Naive thymus-derived CD8-positive, alpha-beta T cell (primary cell): ENCODE measurements at regions not wholly inside any gene's neighbourhood (a gene's known extent, or its start where the extent isn't known, plus 50 kb on each side); places are given as distances from the start of the nearest gene placed in this dataset.
A peak's percentile ranks its signal among the peaks of the same experiment; 100 is the strongest.

Experiments used
- ATAC-seq, 2 donors: fragments of 150-1000 bp; cut with Tn5 transposase in 1 of 2; sonication (Bioruptor Pico), chemical (Tn5 transposase) in 1 of 2; 1 replicate in 1 of 2; 2 replicates in 1 of 2; pipeline ENCODE4 v1.10.0; 2021; ENCODE audit warnings: mild to moderate bottlenecking in 2 of 2, moderate library complexity in 2 of 2
- POLR2A ChIA-PET: fragments of 350-600 bp; sonication (Branson Sonifier 250); formaldehyde crosslinking; loops from one replicate; lab custom pipeline; 2021; ENCODE audit warnings: antibody characterized with exemption; lab: Charles Lee
- DNase-seq, 10 donors: peaks; one replicate each; pipeline versions ENCODE4 v3.0.0 to v3.0.0-alpha.2; 2020 to 2022
- H3K27ac Mint-ChIP-seq, 10 donors: one replicate each; pipeline ENCODE4 v1.8.0; 2020 to 2022; ENCODE audit warnings: mild to moderate bottlenecking in 10 of 10, mixed read lengths in 10 of 10, moderate library complexity in 4 of 10, inconsistent platforms in 1 of 10
- H3K27me3 Mint-ChIP-seq, 5 donors: one replicate each; pipeline ENCODE4 v1.8.0; 2021 to 2022; ENCODE audit warnings: mixed read lengths in 5 of 5
- H3K36me3 Mint-ChIP-seq, 3 donors: one replicate each; pipeline ENCODE4 v1.8.0; 2020 to 2022; ENCODE audit warnings: mixed read lengths in 3 of 3, mild to moderate bottlenecking in 2 of 3, inconsistent platforms in 1 of 3
- H3K4me1 Mint-ChIP-seq, 4 donors: one replicate each; pipeline ENCODE4 v1.8.0; 2021 to 2022; ENCODE audit warnings: mixed read lengths in 4 of 4
- H3K4me3 Mint-ChIP-seq, 10 donors: one replicate each; pipeline ENCODE4 v1.8.0; 2020 to 2022; ENCODE audit warnings: mild to moderate bottlenecking in 10 of 10, mixed read lengths in 10 of 10, moderate library complexity in 6 of 10, inconsistent platforms in 1 of 10
- H3K9me3 Mint-ChIP-seq, 9 donors: one replicate each; pipeline ENCODE4 v1.8.0; 2020 to 2022; ENCODE audit warnings: mixed read lengths in 9 of 9, mild to moderate bottlenecking in 3 of 9, inconsistent platforms in 1 of 9, moderate library complexity in 1 of 9

DNA sequence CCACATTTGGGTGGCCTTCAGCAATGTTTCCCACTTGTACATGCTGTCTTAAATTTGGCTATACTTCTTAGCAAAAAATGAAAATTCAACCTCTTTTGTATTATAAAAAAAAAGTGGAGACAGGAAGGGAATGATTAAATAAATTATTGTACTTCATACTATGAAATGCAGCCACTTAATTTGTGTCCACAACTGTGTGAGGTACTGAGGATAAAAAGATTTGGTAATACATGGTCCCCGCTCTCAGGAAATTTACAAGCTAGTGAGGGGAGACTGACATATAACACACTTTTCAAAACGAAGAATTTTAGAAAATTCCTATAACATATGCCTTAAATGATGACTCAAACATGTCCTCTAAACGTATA lies 105.0 kb downstream of the HNRNPD start:
- POLR2A ChIA-PET, result interaction anchor here (0.9 to 1.2 kb wide), 3 partner anchors 15 to 161 kb away, joined by 3 to 6 read pairs (median 4); partner anchors contain the start of gene HNRNPDL
- peak in 1 of 2 donors; percentile 6 for ATAC-seq
- peaks cover 2 to 4% (median 3%) of the 10 kb centered on the region in 3 donors for H3K36me3 Mint-ChIP-seq
- H3K4me3 Mint-ChIP-seq, result peak overlapping the region in 1 of 10 donors; percentile 35
- H3K27ac Mint-ChIP-seq, result no peak overlapping the region
- H3K4me1 Mint-ChIP-seq, result peaks cover 12 to 36% (median 16%) of the 10 kb centered on the region in 4 donors
- peaks cover 0 to 6% (median 0%) of the 10 kb centered on the region in 9 donors for H3K9me3 Mint-ChIP-seq
- DNase-seq, result no peak
- peaks cover 0 to 5% (median 0%) of the 10 kb centered on the region in 5 donors for H3K27me3 Mint-ChIP-seq

DNA sequence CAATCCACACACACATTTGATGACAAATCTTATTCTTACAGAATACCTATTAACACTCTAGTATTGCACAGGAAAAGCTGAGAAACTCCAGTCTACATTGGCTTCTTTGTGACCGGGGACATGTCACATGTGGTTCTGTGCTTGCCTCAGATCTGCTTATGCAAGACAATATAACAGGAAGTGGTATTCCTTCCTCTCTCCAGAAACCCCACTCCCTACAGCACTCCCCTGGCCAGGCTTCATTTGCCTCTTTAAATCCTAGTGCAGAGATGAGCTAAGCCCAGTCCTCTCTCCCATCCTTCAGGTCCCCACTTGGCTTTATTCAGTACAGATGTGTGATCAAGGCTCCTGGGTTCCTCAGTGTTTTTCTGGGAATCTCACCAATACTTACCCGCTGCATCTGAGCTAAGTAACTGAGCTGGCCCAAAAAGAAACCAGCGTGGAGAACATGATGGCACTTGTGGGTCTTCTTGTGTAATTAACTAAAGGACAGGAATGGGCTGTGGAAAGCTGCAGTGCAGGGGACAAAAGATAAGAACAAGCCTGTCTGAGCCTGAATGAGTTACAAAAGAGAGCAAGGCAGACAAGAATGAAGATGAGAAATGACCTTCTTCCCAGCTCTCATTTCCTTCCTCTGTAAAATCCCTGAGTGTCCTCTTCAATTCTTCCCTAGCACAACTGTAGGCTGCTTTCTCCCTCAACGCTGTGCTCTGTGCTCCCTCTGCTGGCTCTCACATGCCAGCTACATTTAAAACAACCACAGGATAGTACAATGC lies 105.6 kb downstream of the HNRNPD start:
- Mint-ChIP-seq H3K27me3 (peaks cover 0 to 5% (median 3%) of the 10 kb centered on the region in 5 donors), H3K9me3 (peaks cover 0 to 6% (median 0%) of the 10 kb centered on the region in 9 donors), H3K4me3 (peak overlapping the region in 4 of 10 donors; percentile 8 to 45 (median 24)), H3K27ac (peak overlapping the region in 5 of 10 donors; percentile 7 to 69 (median 41)), H3K36me3 (peaks cover 2 to 4% (median 3%) of the 10 kb centered on the region in 3 donors), H3K4me1 (peaks cover 12 to 32% (median 16%) of the 10 kb centered on the region in 4 donors)
- DNase-seq (peak in 9 of 10 donors; percentile 18 to 68 (median 40)), ATAC-seq (peak; percentile 97)
- POLR2A ChIA-PET, result interaction anchor here (0.9 to 1.2 kb wide), 3 partner anchors 16 to 161 kb away, joined by 3 to 6 read pairs (median 4); partner anchors contain the start of gene HNRNPDL

DNA sequence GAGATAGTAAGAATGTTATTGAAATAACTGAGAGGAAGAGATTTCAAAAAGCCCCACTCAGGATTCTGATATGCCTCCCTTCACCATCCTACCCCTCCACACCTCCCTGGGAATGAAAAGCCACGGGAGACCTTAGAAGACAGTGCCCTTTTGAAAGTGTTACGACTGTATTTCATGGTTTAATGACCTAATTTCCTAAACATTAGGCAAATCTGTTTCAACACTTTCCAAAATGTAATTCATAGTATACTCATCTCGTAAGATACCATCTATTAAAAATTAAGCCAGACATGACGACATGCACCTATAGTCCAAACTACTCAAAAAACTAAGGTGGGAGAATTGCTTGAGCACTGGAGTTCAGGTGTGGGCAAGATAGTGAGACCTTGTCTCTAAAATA lies 106.3 kb downstream of the HNRNPD start:
- ATAC-seq (no peak), DNase-seq (no peak)
- Mint-ChIP-seq H3K9me3 (peaks cover 0 to 6% (median 0%) of the 10 kb centered on the region in 9 donors), H3K27ac (peak overlapping the region in 2 of 10 donors; percentile 7 to 28), H3K27me3 (peaks cover 0 to 3% (median 0%) of the 10 kb centered on the region in 5 donors), H3K4me3 (no peak overlapping the region), H3K4me1 (peaks cover 10 to 25% (median 16%) of the 10 kb centered on the region in 4 donors), H3K36me3 (peaks cover 2 to 4% (median 3%) of the 10 kb centered on the region in 3 donors)
- POLR2A ChIA-PET, result no interaction called here

DNA sequence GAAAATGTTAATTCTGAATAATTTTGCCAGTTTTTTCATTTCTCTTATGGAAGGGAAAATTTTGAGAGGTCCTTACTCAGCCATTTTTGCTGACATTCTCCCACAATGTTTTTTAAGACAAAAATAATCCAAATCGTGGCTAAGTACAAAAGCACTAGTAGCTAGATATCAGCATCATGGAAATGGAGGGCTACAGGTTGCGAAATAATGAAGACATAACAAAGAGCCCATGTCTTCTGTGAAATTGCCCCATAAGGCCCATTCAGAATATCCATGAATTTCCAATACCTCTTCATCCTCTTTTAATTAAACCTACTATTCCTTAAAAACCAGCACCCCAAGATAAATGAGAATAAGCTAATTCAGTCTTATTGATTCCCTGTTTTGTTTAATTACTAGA lies 107.4 kb downstream of the HNRNPD start:
- Mint-ChIP-seq H3K9me3 (peaks cover 0 to 6% (median 0%) of the 10 kb centered on the region in 9 donors), H3K4me1 (peaks cover 10 to 16% (median 15%) of the 10 kb centered on the region in 4 donors), H3K27me3 (peaks cover 0 to 5% (median 2%) of the 10 kb centered on the region in 5 donors), H3K4me3 (no peak overlapping the region), H3K36me3 (peaks cover 2 to 4% (median 3%) of the 10 kb centered on the region in 3 donors), H3K27ac (no peak overlapping the region)
- POLR2A ChIA-PET, result no interaction called here
- ATAC-seq (no peak), DNase-seq (no peak)

DNA sequence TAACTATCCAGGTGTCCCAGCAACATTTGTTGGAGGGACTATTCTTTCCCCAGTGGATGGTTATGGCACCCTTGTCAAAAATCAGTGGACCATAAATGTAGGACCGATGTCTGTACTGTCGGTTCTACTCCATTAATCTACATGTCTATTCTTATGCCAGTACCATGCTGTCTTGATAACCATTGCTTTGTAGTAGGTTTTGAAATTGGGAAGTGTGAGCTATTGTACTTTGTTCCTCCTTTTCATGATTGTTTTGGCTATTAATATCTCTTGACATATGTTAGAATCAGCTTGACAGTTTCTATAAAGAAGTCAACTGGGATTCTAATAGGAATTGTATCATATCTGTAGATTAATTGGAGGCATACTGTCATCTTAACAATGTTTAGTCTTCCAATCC lies 112.7 kb downstream of the HNRNPD start:
- ATAC-seq, result no peak

DNA sequence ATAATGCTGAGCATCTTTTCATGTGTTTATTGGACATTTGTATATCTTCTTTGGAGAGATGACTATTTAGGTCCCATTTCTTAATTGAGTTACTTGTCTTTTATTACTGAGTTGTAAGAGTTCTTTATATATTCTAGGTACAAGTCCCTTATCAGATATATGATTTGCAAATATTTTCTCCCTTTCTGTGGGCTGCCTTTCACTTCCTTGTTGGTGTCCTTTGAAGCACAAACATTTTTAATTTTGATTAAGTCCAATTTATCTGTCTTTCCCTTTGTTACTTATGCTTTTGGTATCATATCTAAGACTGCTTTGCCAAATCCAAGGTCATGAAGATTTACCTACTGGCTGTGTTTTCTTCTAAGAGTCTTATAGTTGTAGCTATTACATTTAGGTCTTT lies 113.2 kb downstream of the HNRNPD start:
- ATAC-seq (no peak), DNase-seq (no peak)
- H3K36me3 Mint-ChIP-seq, result peaks cover 2 to 4% (median 3%) of the 10 kb centered on the region in 3 donors
- H3K27ac Mint-ChIP-seq, result no peak overlapping the region
- peaks cover 0 to 5% (median 2%) of the 10 kb centered on the region in 5 donors for H3K27me3 Mint-ChIP-seq
- H3K9me3 Mint-ChIP-seq, result peaks cover 0 to 6% (median 0%) of the 10 kb centered on the region in 9 donors
- POLR2A ChIA-PET, result no interaction called here
- H3K4me1 Mint-ChIP-seq, result peaks cover 0 to 31% (median 0%) of the 10 kb centered on the region in 4 donors
- H3K4me3 Mint-ChIP-seq, result no peak overlapping the region

More for the DNA sequence above, 112.7 kb downstream of the HNRNPD start:
- no peak for DNase-seq
- POLR2A ChIA-PET, result no interaction called here
- Mint-ChIP-seq H3K9me3 (peaks cover 0 to 6% (median 0%) of the 10 kb centered on the region in 9 donors), H3K27me3 (peaks cover 0 to 5% (median 2%) of the 10 kb centered on the region in 5 donors), H3K27ac (no peak overlapping the region), H3K4me3 (no peak overlapping the region), H3K4me1 (peaks cover 0 to 27% (median 0%) of the 10 kb centered on the region in 4 donors), H3K36me3 (peaks cover 2 to 4% (median 3%) of the 10 kb centered on the region in 3 donors)

DNA sequence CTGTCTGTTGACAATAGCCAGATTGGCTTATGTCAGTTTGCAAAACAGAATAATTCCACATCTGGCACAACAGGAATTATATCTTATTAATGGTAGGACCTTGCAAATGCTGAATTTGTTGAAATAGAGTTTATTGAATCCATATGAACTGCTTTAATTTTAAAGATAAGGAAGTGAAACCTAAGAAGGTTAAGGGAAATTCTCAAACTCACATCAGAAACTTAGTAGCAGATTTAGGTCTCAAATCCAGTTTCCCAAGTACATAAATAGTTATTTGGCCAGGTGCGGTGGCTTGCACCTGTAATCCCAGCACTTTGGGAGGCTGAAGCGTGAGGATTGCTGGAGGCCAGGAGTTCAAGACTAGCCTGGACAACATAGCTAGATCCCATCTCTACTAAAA lies 117.1 kb downstream of the HNRNPD start:
- Mint-ChIP-seq H3K4me1 (peaks cover 0 to 31% (median 0%) of the 10 kb centered on the region in 4 donors), H3K36me3 (no peaks in the 10 kb centered on the region), H3K27ac (peak overlapping the region in 1 of 10 donors; percentile 21), H3K27me3 (no peaks in the 10 kb centered on the region), H3K9me3 (no peaks in the 10 kb centered on the region), H3K4me3 (no peak overlapping the region)
- DNase-seq, result no peak
- no peak for ATAC-seq
- POLR2A ChIA-PET, result interaction anchor here (0.7 kb wide), 1 partner anchor 29 kb away, joined by 6 read pairs; no protein-coding TSS in a partner anchor

DNA sequence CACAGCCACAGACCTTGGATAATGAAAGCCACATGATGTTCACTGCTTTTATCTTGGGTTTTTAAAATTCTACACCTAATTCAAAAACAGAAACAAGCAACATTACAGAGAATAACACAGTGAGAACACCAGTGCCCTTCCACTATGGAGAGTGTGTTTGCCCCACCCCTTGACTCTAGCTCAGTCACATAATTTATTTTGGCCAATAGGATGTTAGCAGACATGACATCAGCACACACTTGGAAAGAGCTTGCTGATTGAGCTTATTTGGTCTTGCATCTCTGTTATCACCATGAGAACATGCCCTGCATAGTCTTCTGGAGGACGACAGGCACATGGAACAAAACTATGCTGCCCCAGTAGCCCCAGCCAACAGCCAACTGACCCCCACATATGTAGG lies 118.1 kb downstream of the HNRNPD start:
- no peaks in the 10 kb centered on the region for H3K27me3 Mint-ChIP-seq
- no peaks in the 10 kb centered on the region for H3K36me3 Mint-ChIP-seq
- POLR2A ChIA-PET, result no interaction called here
- DNase-seq (no peak), ATAC-seq (no peak)
- H3K9me3 Mint-ChIP-seq, result peaks cover 0 to 5% (median 0%) of the 10 kb centered on the region in 9 donors
- peaks cover 0 to 24% (median 0%) of the 10 kb centered on the region in 4 donors for H3K4me1 Mint-ChIP-seq
- H3K27ac Mint-ChIP-seq, result no peak overlapping the region
- no peak overlapping the region for H3K4me3 Mint-ChIP-seq

DNA sequence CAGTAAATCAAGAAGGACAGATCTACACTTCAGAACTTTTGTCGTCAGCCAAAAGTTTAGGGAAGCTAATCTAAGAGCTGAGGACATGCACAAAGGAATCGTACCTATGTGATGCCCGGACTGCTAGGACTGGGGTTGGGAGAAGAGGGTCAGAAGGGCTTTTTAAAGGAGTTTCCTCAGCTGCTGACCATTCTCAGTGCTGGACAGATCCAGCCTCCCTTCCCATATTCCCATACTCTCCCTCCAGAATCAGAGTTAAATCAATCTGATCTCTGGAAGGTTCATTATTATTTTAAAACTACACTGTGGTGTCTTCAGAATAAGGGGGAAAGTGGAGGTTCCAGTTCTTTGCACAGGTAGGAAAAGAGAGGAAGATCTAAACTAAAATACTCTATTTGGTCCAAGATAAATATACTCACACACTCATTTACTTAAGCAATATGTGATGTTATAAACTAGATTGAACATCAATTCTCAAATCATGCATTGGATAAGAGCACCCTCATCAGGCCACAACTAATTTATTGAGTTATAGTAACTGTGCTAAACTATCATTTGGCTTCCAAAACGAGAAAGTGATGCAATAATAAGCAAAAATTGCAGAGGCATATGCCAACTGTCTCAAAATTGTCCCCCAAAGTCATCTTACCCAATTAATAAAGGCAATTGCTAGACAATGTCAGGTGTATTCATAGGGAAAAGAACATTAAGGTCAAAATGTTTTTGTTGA lies 124.7 kb downstream of the HNRNPD start:
- Mint-ChIP-seq H3K9me3 (peaks cover 0 to 5% (median 0%) of the 10 kb centered on the region in 9 donors), H3K27me3 (peaks cover 0 to 2% (median 0%) of the 10 kb centered on the region in 5 donors), H3K4me3 (no peak overlapping the region), H3K27ac (no peak overlapping the region), H3K4me1 (no peaks in the 10 kb centered on the region), H3K36me3 (no peaks in the 10 kb centered on the region)
- ATAC-seq (no peak), DNase-seq (no peak)
- POLR2A ChIA-PET, result no interaction called here

DNA sequence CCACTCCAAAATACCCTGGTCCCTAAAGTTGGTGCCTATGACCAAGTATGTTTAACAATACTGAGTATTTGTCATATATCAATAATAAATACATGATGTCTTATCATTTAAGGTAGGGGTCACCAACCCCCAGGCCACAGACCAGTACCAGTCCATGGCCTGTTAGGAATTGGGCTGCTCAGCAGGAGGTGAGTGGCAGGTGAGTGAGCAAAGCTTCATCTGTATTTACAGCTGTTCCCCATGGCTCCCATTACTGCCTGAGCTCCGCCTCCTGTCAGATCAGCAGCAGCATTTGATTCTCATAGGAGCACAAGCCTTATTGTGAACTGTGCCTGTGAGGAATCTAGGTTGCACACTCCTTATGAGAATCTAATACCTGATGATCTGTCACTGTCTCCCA lies 126.2 kb downstream of the HNRNPD start:
- POLR2A ChIA-PET, result no interaction called here
- ATAC-seq (no peak), DNase-seq (no peak)
- H3K36me3 Mint-ChIP-seq, result no peaks in the 10 kb centered on the region
- H3K27me3 Mint-ChIP-seq, result peaks cover 0 to 2% (median 0%) of the 10 kb centered on the region in 5 donors
- no peak overlapping the region for H3K4me3 Mint-ChIP-seq
- peaks cover 0 to 5% (median 0%) of the 10 kb centered on the region in 9 donors for H3K9me3 Mint-ChIP-seq
- H3K27ac Mint-ChIP-seq, result no peak overlapping the region
- H3K4me1 Mint-ChIP-seq, result no peaks in the 10 kb centered on the region

DNA sequence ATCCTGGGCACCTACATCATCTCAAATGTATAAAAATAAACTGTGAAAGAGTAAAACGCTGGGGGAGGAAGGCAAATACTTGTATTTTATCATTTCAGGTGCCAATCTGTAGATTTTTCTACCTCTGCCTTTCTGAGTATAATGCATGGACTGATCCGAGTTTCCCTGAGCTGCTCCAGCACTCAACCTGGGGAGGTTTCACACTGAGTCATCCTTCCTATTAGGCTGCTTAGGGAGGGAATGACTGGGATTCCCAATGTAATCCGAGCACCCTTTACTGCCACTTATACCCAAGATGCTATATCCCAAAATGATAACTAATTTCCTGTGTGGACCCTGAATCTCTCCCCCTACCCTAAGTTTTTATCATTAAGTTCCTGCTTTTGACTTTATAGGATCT lies 126.6 kb downstream of the HNRNPD start:
- no peak overlapping the region for H3K27ac Mint-ChIP-seq
- H3K36me3 Mint-ChIP-seq, result no peaks in the 10 kb centered on the region
- peaks cover 0 to 2% (median 0%) of the 10 kb centered on the region in 5 donors for H3K27me3 Mint-ChIP-seq
- POLR2A ChIA-PET, result no interaction called here
- ATAC-seq (no peak), DNase-seq (no peak)
- peaks cover 0 to 5% (median 0%) of the 10 kb centered on the region in 9 donors for H3K9me3 Mint-ChIP-seq
- H3K4me1 Mint-ChIP-seq, result no peaks in the 10 kb centered on the region
- no peak overlapping the region for H3K4me3 Mint-ChIP-seq

DNA sequence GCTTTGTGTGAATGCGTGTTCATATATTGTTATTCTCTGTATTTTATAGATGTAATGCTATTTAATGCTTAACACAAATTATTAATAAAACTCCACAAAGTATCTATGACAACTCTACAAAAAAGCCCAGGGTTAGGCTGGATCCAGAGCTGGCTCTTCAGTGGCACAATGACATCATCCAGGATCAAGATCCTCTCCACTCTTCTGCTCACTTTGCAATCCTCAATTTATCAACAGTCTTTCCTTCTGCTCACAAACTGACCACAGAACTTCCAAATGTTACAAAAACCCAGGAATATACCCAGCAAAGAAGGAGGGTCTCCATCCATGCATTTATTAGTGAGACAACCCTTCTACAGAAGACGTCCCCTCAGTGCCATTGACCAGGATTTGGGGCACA lies 132.3 kb downstream of the HNRNPD start:
- H3K9me3 Mint-ChIP-seq, result peaks cover 0 to 3% (median 0%) of the 10 kb centered on the region in 9 donors
- peaks cover 0 to 3% (median 0%) of the 10 kb centered on the region in 5 donors for H3K27me3 Mint-ChIP-seq
- no peak for ATAC-seq
- peaks cover 0 to 2% (median 0%) of the 10 kb centered on the region in 3 donors for H3K36me3 Mint-ChIP-seq
- no peak overlapping the region for H3K4me3 Mint-ChIP-seq
- POLR2A ChIA-PET, result no interaction called here
- no peaks in the 10 kb centered on the region for H3K4me1 Mint-ChIP-seq
- no peak for DNase-seq
- no peak overlapping the region for H3K27ac Mint-ChIP-seq
